Urothelium cell line (cell line): ENCODE measurements at regions not wholly inside any gene's neighbourhood (a gene's known extent, or its start where the extent isn't known, plus 50 kb on each side); places are given as distances from the start of the nearest gene placed in this dataset.
"Not testable (repeated sequence)": the region's sequence is repeated elsewhere in the genome, so short reads cannot be mapped to it uniquely, and the experiment has no call there.

Source experiments
- DNase-seq: peaks from one replicate; pipeline ENCODE4 v3.0.0; 2011; ENCODE audit warnings: low spot score, mixed read lengths
- FAIRE-seq: peaks from 2 replicates; lab custom pipeline; 2011; peaks lifted over from hg19 to GRCh38; lab: Jason Lieb, UNC

- not testable (repeated sequence) for DNase-seq, FAIRE-seq
Observed at GRCh38 chr2:87647737-87648498, 100.0 kb upstream of the PLGLB2 start.

- not testable (repeated sequence) for DNase-seq
- peak; percentile 46 for FAIRE-seq
Observed at GRCh38 chr2:87648815-87649214, 99.1 kb upstream of the PLGLB2 start.

GRCh38 chr2:87649871-87650270, 98.0 kb upstream of the PLGLB2 start:
- FAIRE-seq = not testable (repeated sequence)

GRCh38 chr2:87650837-87651236, 97.0 kb upstream of the PLGLB2 start:
- FAIRE-seq = not testable (repeated sequence)

More at GRCh38 chr2:87649871-87650270, 98.0 kb upstream of the PLGLB2 start:
- DNase-seq = not testable (repeated sequence)

DNA sequence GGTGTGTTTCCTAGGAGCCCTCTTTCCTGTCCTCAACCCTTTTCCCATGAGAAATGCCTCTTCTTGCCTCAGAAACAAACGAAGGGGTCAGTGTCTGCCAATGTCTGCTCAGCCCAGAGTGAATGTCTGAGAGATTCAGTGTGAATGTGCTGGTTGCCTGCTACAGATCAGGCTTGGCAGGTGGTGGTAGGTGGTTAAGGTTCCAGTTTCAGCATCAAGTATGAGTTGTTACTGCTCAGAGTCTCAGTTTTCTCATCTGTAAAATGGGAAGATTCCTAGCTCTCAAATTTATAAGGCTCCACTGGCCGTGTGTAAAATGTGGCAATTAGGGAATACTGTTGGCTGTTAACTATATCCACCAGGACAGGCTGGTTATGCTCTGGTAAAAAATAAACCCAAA, 96.3 kb upstream of the PLGLB2 start:
- DNase-seq, FAIRE-seq: not testable (repeated sequence)

More at GRCh38 chr2:87650837-87651236, 97.0 kb upstream of the PLGLB2 start:
- DNase-seq = not testable (repeated sequence)

DNA sequence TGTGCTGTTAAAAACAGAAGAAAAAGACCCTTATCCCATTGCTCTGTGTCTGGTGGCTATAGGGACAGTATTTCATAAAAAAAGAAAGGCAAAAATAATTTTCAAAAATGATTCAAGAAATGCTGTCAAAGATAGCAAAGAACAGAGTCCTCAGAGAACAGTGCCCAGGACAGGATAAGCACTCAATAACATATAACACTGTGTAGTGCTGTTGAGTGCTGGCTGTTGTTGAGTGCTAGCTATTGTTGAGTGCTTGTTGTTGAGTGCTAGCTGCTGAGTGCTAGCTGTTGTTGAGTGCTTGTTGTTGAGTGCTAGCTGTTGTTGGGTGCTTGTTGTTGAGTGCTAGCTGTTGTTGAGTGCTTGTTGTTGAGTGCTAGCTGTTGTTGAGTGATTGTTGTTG, 94.5 kb upstream of the PLGLB2 start:
- FAIRE-seq, DNase-seq: not testable (repeated sequence)

DNA sequence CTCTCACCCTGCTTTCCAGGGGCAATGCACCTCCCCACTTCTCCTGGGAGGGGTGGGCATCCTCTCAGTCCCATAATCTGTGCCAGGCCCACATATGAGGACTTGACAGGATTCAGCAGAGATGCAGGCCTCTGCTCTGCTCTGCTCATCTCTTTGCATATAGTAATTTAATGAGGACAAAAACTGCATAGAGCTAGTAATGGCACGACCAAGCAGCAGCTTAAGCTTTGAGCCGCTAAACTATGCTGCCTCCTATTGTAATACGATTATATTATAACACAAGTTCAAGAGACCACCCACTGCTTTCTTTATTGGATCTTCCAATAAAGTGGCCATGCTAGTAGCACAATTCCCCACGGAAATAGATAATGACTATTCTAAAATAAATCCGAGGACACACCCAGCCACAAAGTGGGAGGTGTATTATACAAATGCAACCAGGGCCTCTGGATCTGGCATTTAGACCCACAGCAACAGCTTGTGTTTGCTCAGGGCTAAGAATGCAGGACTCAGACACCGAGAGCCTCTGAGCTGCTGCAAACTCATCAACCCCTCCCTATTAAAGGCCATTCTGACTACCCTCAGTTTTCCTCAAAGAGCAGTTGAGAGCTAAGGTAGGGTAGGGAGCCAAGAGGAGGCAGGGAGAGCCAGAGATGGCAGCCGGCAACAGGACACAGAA, 93.6 kb upstream of the PLGLB2 start:
- not testable (repeated sequence) for FAIRE-seq, DNase-seq

DNA sequence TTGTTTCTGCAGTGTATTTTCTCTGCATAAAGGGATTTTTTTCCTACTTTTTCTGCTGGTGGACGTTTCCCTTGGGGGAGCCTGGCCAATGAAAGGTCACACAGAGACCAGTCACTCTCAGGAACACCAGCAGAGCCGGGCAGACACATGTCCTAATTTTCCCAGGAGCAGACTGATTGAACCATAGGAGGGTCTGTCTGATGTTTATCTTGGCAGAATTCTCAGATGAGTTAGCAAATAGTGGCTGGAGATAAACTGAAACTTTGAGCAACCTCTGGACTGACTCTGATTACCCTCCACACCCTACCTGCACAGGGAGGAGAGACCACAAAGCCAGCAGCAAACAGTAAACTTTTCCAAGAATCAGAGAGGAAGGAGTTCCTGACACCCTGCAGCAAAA, 90.0 kb upstream of the PLGLB2 start:
- FAIRE-seq = not testable (repeated sequence)

DNA sequence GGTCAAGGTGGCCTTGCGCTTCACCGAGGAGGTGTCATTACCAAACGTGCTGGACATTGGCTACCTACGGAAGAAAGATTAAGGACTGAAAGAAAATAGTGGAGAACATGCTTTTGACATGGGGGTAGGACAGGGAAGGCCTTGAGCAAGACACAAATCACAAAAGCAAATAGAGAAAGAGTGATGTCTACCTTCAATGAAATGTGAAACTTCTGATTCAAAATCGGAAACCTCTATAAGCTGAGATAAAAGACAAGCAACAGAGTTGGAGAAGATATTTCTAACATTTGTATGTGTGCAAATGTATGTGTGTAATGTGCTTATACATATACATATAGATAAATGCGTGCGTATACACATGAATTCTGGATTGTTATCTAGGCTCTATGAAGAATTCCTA, 89.5 kb upstream of the PLGLB2 start:
- DNase-seq, FAIRE-seq: not testable (repeated sequence)

More for the DNA sequence above, 90.0 kb upstream of the PLGLB2 start:
- not testable (repeated sequence) for DNase-seq

GRCh38 chr2:87658976-87659375, 88.9 kb upstream of the PLGLB2 start:
- not testable (repeated sequence) for DNase-seq, FAIRE-seq

GRCh38 chr2:87660164-87660563, 87.7 kb upstream of the PLGLB2 start:
- FAIRE-seq, DNase-seq: not testable (repeated sequence)

DNA sequence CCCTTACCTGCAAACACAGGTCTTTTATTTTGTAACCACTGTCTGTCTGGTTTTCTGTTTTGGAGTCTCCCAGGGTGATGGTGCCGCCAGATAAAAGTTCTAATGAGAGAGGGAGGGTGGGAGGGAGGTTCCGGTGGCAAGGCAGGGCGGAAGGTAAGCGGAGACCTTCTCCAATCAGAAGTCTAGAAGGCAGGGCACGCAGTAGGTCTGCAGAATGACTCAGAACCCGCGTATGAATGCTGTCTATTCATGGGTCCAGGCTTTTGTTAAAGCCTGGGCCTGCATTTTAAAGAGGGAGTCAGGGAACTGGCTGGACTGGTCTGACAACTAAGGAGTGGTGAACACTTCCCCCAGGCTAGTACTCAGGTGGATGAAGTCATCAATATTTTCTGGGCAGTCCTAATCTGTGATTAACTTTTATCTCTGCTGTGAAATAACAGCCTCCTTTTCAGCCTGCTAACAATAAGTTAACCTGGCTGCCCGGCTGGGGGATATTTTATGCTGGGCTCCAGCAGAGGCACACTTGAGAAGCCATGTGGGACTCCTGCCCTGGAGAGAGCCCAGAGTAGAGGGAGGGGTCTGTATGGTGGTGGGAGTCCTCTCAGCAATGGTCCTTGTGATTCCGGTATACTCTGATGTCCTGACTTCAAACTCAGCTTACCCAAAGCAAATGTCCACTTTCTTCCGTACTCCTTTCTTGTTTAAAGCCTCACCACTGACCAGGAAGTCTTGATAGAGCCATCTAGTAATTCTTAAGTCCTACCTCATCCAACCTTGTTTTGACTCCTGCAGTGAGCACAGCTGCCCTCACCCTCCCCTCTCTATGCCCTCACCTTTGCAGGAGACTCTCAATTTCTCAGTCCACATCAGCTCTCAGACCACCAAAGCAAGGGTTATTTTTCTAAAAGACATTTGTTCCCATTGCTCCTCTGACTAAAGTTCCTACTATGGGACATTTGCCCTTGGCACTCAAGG, 85.3 kb upstream of the PLGLB2 start:
- not testable (repeated sequence) for FAIRE-seq, DNase-seq

- FAIRE-seq, DNase-seq: not testable (repeated sequence)
Observed at GRCh38 chr2:87663347-87663746, 84.5 kb upstream of the PLGLB2 start.

DNA sequence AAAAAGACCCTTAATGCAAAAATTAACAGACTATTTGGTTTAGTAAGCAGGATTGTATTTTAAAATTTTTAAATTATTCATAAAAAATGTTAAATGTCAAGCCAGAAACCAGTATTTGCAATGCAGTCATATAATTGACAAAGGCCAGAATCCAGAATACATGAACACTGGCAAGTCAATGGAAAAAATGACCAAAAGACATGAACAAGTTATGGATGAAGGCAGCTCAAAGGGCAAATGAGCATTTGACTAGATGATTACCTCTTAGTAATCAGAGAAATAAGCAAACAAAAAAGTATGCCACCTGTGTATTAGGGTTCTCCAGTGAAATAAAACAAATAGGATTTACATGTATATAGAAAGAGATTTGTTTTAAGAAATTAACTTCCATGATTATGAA, 80.9 kb upstream of the PLGLB2 start:
- not testable (repeated sequence) for FAIRE-seq, DNase-seq

DNA sequence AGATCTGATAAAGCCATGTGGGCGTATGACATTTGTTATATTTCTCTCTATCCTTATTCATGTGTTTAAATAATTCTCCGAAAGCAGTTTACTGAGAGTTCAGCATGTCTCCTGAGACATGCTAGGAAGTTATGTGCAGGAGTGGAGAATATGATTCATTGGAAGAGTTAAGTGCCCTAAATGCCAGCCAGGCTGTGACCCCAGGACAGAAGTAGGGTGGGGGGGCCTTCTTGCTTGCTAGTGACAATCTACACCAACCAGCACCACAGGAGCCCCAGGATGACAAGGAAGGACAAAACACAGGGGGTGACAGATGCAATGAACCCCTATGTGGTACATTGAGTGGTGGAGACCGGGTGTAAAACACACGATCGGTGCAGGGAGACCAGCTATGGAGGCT, 79.5 kb upstream of the PLGLB2 start:
- not testable (repeated sequence) for DNase-seq, FAIRE-seq

DNA sequence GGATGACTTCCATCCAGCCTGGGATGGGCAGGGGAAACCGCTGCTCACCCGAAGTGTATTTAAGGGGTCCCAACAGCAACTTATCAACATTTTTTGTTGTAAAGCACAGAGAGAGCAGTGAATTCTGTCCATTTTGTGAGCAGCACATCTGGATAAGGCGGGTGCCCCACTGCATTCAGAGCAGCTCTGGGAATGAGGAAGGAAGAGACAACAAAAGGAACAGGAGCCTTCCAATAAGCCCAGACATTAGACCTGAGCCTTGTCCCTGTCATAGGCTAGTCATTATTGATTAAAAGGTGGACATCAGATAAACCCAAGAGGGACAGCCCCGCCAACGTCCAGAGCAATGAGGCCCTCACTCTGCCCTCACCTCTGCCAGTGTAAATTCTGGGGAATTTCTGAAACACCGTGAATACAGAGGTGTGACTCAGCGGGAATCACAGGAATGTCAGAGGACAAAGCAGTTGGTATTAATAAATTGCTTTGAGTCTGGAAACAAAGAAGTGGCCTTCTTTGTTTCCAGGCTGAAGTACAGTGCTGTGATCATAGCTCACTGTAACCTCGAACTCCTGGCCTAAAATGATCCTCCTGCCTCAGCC, 78.2 kb upstream of the PLGLB2 start:
- not testable (repeated sequence) for DNase-seq
- FAIRE-seq = peak; percentile 76

DNA sequence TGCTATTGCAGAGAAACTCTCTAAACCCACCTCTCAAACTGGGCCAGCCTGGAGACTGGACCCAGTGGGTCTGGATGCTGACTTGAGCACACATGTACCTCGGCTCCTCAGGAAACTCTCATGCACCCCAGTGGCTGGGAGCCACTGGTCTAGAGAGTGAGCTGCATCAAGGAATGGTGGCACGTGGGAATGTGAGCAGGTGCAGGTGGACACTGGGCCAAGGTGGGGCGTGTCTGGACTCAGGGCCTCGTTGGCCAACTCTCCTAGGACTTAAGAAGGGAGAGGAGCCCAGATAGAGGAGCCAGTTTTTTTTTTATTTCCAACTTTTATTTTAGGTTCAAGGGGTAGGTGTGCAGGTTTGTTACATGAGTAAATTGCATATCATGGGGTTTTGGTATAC, 75.5 kb upstream of the PLGLB2 start:
- not testable (repeated sequence) for DNase-seq, FAIRE-seq

GRCh38 chr2:87674729-87675128, 73.2 kb upstream of the PLGLB2 start:
- not testable (repeated sequence) for DNase-seq
- FAIRE-seq = peak; percentile 42

DNA sequence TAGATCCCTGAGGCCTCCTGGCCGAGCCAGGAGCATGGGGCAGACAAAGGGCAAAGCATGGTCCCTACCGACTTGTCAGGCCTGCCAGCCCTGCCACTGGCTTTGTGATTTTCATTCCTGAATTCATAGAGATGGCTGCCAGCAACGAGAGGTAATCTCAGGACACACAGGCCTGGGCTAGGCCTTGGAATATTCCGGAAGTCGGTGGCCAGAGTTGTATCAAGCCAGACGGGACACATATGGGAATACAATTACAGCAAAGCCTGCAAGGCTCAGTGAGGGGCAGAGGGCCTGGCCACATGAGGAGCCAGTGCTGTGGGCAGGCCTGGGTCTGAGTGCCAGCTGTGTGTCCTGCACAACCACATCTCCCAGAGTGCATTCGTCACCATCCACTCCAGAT, 72.4 kb upstream of the PLGLB2 start:
- DNase-seq, FAIRE-seq: not testable (repeated sequence)

GRCh38 chr2:87677421-87677923, 70.4 kb upstream of the PLGLB2 start:
- not testable (repeated sequence) for DNase-seq
- FAIRE-seq = peak; percentile 92
